Mononuclear cell (primary cell): ENCODE measurements at regions not wholly inside any gene's neighbourhood (a gene's known extent, or its start where the extent isn't known, plus 50 kb on each side); places are given as distances from the start of the nearest gene placed in this dataset.

Experiments used
- H3K27me3 ChIP-seq: 2 replicates; pipeline ENCODE4 v1.6.0; 2011; ENCODE audit warnings: low read length, control low read depth; ENCODE audit not compliant: insufficient read depth
- H3K4me1 ChIP-seq: 2 replicates; pipeline ENCODE4 v1.5.1; 2011; ENCODE audit warnings: mild to moderate bottlenecking, low read length, control low read depth; ENCODE audit not compliant: insufficient read depth
- H3K4me3 ChIP-seq: 2 replicates; pipeline ENCODE4 v1.5.1; 2011; ENCODE audit warnings: mild to moderate bottlenecking, low read length, moderate library complexity
- H3K9me3 ChIP-seq: 2 replicates; pipeline ENCODE4 v1.5.1; 2011; ENCODE audit warnings: low read depth, mild to moderate bottlenecking, control low read depth, low read length

- Histone ChIP-seq H3K4me3 (no peak overlapping the region), H3K4me1 (no peaks in the 10 kb centered on the region), H3K9me3 (no peaks in the 10 kb centered on the region), H3K27me3 (no peaks in the 10 kb centered on the region)
Observed at GRCh38 chr17:73872816-73873215, 228.6 kb upstream of the SDK2 start.

- H3K4me3 ChIP-seq: no peak overlapping the region
- H3K9me3 ChIP-seq: no peaks in the 10 kb centered on the region
- H3K27me3 ChIP-seq: no peaks in the 10 kb centered on the region
- H3K4me1 ChIP-seq: no peaks in the 10 kb centered on the region
Observed at GRCh38 chr17:73874008-73874720, 229.9 kb upstream of the SDK2 start.

GRCh38 chr17:73875346-73875745 lies 231.1 kb upstream of the SDK2 start:
- Histone ChIP-seq H3K4me3 (no peak overlapping the region), H3K4me1 (no peaks in the 10 kb centered on the region), H3K9me3 (no peaks in the 10 kb centered on the region), H3K27me3 (no peaks in the 10 kb centered on the region)

GRCh38 chr17:73877962-73878361 lies 233.7 kb upstream of the SDK2 start:
- H3K9me3 ChIP-seq: no peaks in the 10 kb centered on the region
- H3K4me3 ChIP-seq: no peak overlapping the region
- no peaks in the 10 kb centered on the region for H3K4me1 ChIP-seq
- no peaks in the 10 kb centered on the region for H3K27me3 ChIP-seq

- H3K4me3 ChIP-seq: no peak overlapping the region
- H3K4me1 ChIP-seq: no peaks in the 10 kb centered on the region
- no peaks in the 10 kb centered on the region for H3K27me3 ChIP-seq
- no peaks in the 10 kb centered on the region for H3K9me3 ChIP-seq
Observed at GRCh38 chr17:73878923-73879322, 234.7 kb upstream of the SDK2 start.

- Histone ChIP-seq H3K4me1 (no peaks in the 10 kb centered on the region), H3K9me3 (no peaks in the 10 kb centered on the region), H3K27me3 (no peaks in the 10 kb centered on the region), H3K4me3 (no peak overlapping the region)
Observed at GRCh38 chr17:73879987-73880386, 235.7 kb upstream of the SDK2 start.

GRCh38 chr17:73882590-73882989 lies 238.3 kb upstream of the SDK2 start:
- H3K9me3 ChIP-seq: no peaks in the 10 kb centered on the region
- no peaks in the 10 kb centered on the region for H3K4me1 ChIP-seq
- no peaks in the 10 kb centered on the region for H3K27me3 ChIP-seq
- H3K4me3 ChIP-seq: no peak overlapping the region

- no peaks in the 10 kb centered on the region for H3K4me1 ChIP-seq
- no peaks in the 10 kb centered on the region for H3K27me3 ChIP-seq
- no peaks in the 10 kb centered on the region for H3K9me3 ChIP-seq
- no peak overlapping the region for H3K4me3 ChIP-seq
Observed at GRCh38 chr17:73883175-73883574, 238.9 kb upstream of the SDK2 start.

- Histone ChIP-seq H3K4me1 (no peaks in the 10 kb centered on the region), H3K4me3 (no peak overlapping the region), H3K9me3 (no peaks in the 10 kb centered on the region), H3K27me3 (no peaks in the 10 kb centered on the region)
Observed at GRCh38 chr17:73887739-73888138, 243.5 kb upstream of the SDK2 start.

GRCh38 chr17:73888862-73889261 lies 244.6 kb upstream of the SDK2 start:
- Histone ChIP-seq H3K4me1 (no peaks in the 10 kb centered on the region), H3K27me3 (no peaks in the 10 kb centered on the region), H3K9me3 (no peaks in the 10 kb centered on the region), H3K4me3 (no peak overlapping the region)

GRCh38 chr17:73889439-73889838 lies 245.2 kb upstream of the SDK2 start:
- H3K9me3 ChIP-seq: no peaks in the 10 kb centered on the region
- H3K27me3 ChIP-seq: no peaks in the 10 kb centered on the region
- H3K4me1 ChIP-seq: no peaks in the 10 kb centered on the region
- H3K4me3 ChIP-seq: no peak overlapping the region

- Histone ChIP-seq H3K4me1 (no peaks in the 10 kb centered on the region), H3K9me3 (no peaks in the 10 kb centered on the region), H3K27me3 (no peaks in the 10 kb centered on the region), H3K4me3 (no peak overlapping the region)
Observed at GRCh38 chr17:73890831-73891405, 246.7 kb upstream of the SDK2 start.

GRCh38 chr17:73895157-73895556 lies 250.9 kb upstream of the SDK2 start:
- H3K4me1 ChIP-seq: no peaks in the 10 kb centered on the region
- no peak overlapping the region for H3K4me3 ChIP-seq
- H3K27me3 ChIP-seq: no peaks in the 10 kb centered on the region
- no peaks in the 10 kb centered on the region for H3K9me3 ChIP-seq

GRCh38 chr17:73896966-73897365 lies 252.7 kb upstream of the SDK2 start:
- Histone ChIP-seq H3K9me3 (no peaks in the 10 kb centered on the region), H3K27me3 (peaks cover 15% of the 10 kb centered on the region)

GRCh38 chr17:73899839-73900238 lies 255.6 kb upstream of the SDK2 start:
- H3K27me3 ChIP-seq: peaks cover 17% of the 10 kb centered on the region
- H3K4me1 ChIP-seq: peaks cover 15% of the 10 kb centered on the region
- no peak overlapping the region for H3K4me3 ChIP-seq
- H3K9me3 ChIP-seq: no peaks in the 10 kb centered on the region

More at GRCh38 chr17:73896966-73897365, 252.7 kb upstream of the SDK2 start:
- Histone ChIP-seq H3K4me1 (peaks cover 6% of the 10 kb centered on the region), H3K4me3 (no peak overlapping the region)

- Histone ChIP-seq H3K4me1 (peaks cover 15% of the 10 kb centered on the region), H3K4me3 (no peak overlapping the region), H3K9me3 (no peaks in the 10 kb centered on the region), H3K27me3 (peaks cover 17% of the 10 kb centered on the region)
Observed at GRCh38 chr17:73900516-73900915, 256.3 kb upstream of the SDK2 start.
